Panc1 (cell line): ENCODE measurements at regions not wholly inside any gene's neighbourhood (a gene's known extent, or its start where the extent isn't known, plus 50 kb on each side); places are given as distances from the start of the nearest gene placed in this dataset.

Experiments used
- ATAC-seq: fragments of 200-7000 bp; cut with Tn5 transposase; 2 replicates; pipeline ENCODE4 v1.9.1; 2020; ENCODE audit warnings: mild to moderate bottlenecking, moderate library complexity
- BruUV-seq: library from RNA; stranded (reverse); fragments of 400-500 nt; replicated peaks from 2 replicates; lab custom pipeline; 2021; lab: Mats Ljungman, UMichigan
- CTCF ChIA-PET: fragments of 300-600 bp; sonication (Branson Sonifier 250); formaldehyde crosslinking; loops from one replicate; lab custom pipeline; 2022; ENCODE audit warnings: antibody characterized with exemption; lab: Charles Lee
- POLR2A ChIA-PET: fragments of 300-600 bp; sonication (Branson Sonifier 250); formaldehyde crosslinking; loops from one replicate; lab custom pipeline; 2022; ENCODE audit warnings: antibody characterized with exemption; lab: Charles Lee
- DNase-seq: peaks from one replicate; pipeline ENCODE4 v3.0.0-alpha.2; 2010; ENCODE audit warnings: low read depth, low spot score
- H3K27ac ChIP-seq: 2 replicates; pipeline ENCODE4 v1.5.1; 2011; ENCODE audit warnings: mild to moderate bottlenecking, low read length, inconsistent platforms
- H3K27me3 ChIP-seq: fragments of 200-500 bp; sonication (Bioruptor generic); 2 replicates; pipeline ENCODE4 v1.6.0; 2014; ENCODE audit warnings: low read length, inconsistent platforms; ENCODE audit not compliant: control insufficient read depth, insufficient read depth
- H3K36me3 ChIP-seq: fragments of 200-500 bp; sonication (Bioruptor generic); 2 replicates; pipeline ENCODE4 v1.5.1; 2014; ENCODE audit warnings: inconsistent platforms, mild to moderate bottlenecking, low read length, moderate library complexity; ENCODE audit not compliant: control insufficient read depth, insufficient read depth
- H3K4me1 ChIP-seq: 2 replicates; pipeline ENCODE4 v1.5.1; 2011; ENCODE audit warnings: inconsistent platforms, mild to moderate bottlenecking, low read length, moderate library complexity; ENCODE audit not compliant: control insufficient read depth, insufficient read depth
- H3K4me3 ChIP-seq, 2 experiments: 2 replicates each; pipeline ENCODE4 v1.5.1; 2011 to 2012; ENCODE audit warnings: low read depth in 2 of 2, low read length in 2 of 2, mild to moderate bottlenecking in 2 of 2, inconsistent platforms in 1 of 2, moderate library complexity in 1 of 2
- H3K9me3 ChIP-seq: fragments of 200-500 bp; sonication (Bioruptor generic); 2 replicates; pipeline ENCODE4 v1.5.1; 2014; ENCODE audit warnings: low read depth, mild to moderate bottlenecking, inconsistent platforms, low read length, moderate library complexity; ENCODE audit not compliant: control insufficient read depth, insufficient read depth
- CTCF ChIP-seq: fragments of 450-650 bp; IDR thresholded peaks from 2 replicates; pipeline ENCODE4 v1.5.1; 2017; ENCODE audit warnings: mild to moderate bottlenecking
- POLR2AphosphoS5 ChIP-seq: IDR thresholded peaks from 2 replicates; pipeline ENCODE4 v1.6.1; 2012; ENCODE audit warnings: mild to moderate bottlenecking, low read depth, low read length, moderate library complexity
- REST ChIP-seq, 2 experiments: IDR thresholded peaks; 2 replicates each; pipeline ENCODE4 v1.6.1; 2011 to 2012; ENCODE audit warnings: low read depth in 2 of 2, control low read depth in 1 of 2, low read length in 1 of 2, mild to moderate bottlenecking in 1 of 2, moderate library complexity in 1 of 2; ENCODE audit not compliant: insufficient read depth in 1 of 2
- SIN3A ChIP-seq: IDR thresholded peaks from 2 replicates; pipeline ENCODE4 v1.6.1; 2012; ENCODE audit warnings: low read depth, mild to moderate bottlenecking, low read length, moderate library complexity, borderline replicate concordance; ENCODE audit not compliant: insufficient read depth
- TCF7L2 ChIP-seq: IDR thresholded peaks from 2 replicates; pipeline ENCODE4 v1.6.1; 2011; ENCODE audit warnings: mild to moderate bottlenecking, low read depth, low read length, inconsistent platforms
- in situ Hi-C: cut with HindIII; loops from 2 replicates; pipeline ENCODE4 v1.10.0; 2016; ENCODE audit warnings: low sequenced_read_pairs, low pct_unique_long_range_greater_than_20kb
- intact Hi-C: fragments of 100-400 bp; cut with micrococcal nuclease; formaldehyde crosslinking; loops from one replicate; pipeline ENCODE4 v1.10.0; 2022; ENCODE audit not compliant: unreplicated experiment

DNA sequence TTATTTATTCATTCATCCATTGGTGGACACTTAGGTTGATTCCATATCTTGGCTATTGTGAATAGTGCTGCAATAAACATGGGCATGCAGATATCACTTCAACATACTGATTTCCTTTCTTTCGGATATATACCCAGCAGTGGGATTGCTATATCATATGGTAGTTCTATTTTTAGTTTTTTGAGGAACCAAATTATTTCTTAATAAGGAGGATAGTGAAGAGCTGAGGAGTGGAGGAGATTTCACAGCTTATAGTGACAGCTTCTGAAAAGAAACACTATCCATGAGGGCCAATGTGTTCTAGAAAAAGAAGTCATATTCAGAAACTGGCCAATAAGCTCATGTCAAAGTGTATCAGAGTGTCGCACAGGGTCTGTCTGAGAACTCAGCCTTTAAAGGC, 183.3 kb downstream of the SEC61B start:
- no peaks in the 10 kb centered on the region for H3K9me3 ChIP-seq
- no TSS peak for BruUV-seq
- intact Hi-C loops: no loop called here
- no peak overlapping the region for H3K4me3 ChIP-seq
- CTCF ChIA-PET: no interaction called here
- ATAC-seq (no peak), DNase-seq (no peak)
- no peaks in the 10 kb centered on the region for H3K36me3 ChIP-seq
- no peak overlapping the region for H3K27ac ChIP-seq
- POLR2A ChIA-PET: no interaction called here
- H3K4me1 ChIP-seq: no peaks in the 10 kb centered on the region
- in situ Hi-C loops: no loop called here
- no peaks in the 10 kb centered on the region for H3K27me3 ChIP-seq
- no peak for TF ChIP-seq POLR2AphosphoS5
- no peak for TF ChIP-seq CTCF
- TF ChIP-seq REST (IDR thresholded peaks at IDR 0.05; ENCODE audit: insufficient read depth in 1 of 2, low read depth in 2 of 2, low read length in 1 of 2): no peak

GRCh38 chr9:99406939-99407338, 184.9 kb downstream of the SEC61B start:
- no peak for DNase-seq
- intact Hi-C loops: no loop called here
- H3K4me3 ChIP-seq: no peak overlapping the region
- ATAC-seq: no peak
- H3K36me3 ChIP-seq: no peaks in the 10 kb centered on the region
- TF ChIP-seq TCF7L2: no peak
- no peak overlapping the region for H3K27ac ChIP-seq
- H3K27me3 ChIP-seq: no peaks in the 10 kb centered on the region
- in situ Hi-C loops: no loop called here
- H3K9me3 ChIP-seq: no peaks in the 10 kb centered on the region
- no TSS peak for BruUV-seq
- CTCF ChIA-PET: no interaction called here
- H3K4me1 ChIP-seq: no peaks in the 10 kb centered on the region
- POLR2A ChIA-PET: no interaction called here

- DNase-seq (no peak), ATAC-seq (no peak)
- Histone ChIP-seq H3K27me3 (no peaks in the 10 kb centered on the region), H3K36me3 (no peaks in the 10 kb centered on the region), H3K4me1 (no peaks in the 10 kb centered on the region), H3K27ac (no peak overlapping the region), H3K4me3 (no peak overlapping the region), H3K9me3 (no peaks in the 10 kb centered on the region)
- no TSS peak for BruUV-seq
- POLR2A ChIA-PET: no interaction called here
- no peak for TF ChIP-seq CTCF
- no peak for TF ChIP-seq SIN3A
- TF ChIP-seq REST (IDR thresholded peaks at IDR 0.05; ENCODE audit: insufficient read depth in 1 of 2, low read depth in 2 of 2, low read length in 1 of 2): no peak
- no peak for TF ChIP-seq POLR2AphosphoS5
- TF ChIP-seq TCF7L2: no peak
- in situ Hi-C loops: no loop called here
- CTCF ChIA-PET: no interaction called here
- intact Hi-C loops: no loop called here
Observed at GRCh38 chr9:99411068-99411467, 189.0 kb downstream of the SEC61B start.
